H9 (cell line): ENCODE measurements at regions not wholly inside any gene's neighbourhood (a gene's known extent, or its start where the extent isn't known, plus 50 kb on each side); places are given as distances from the start of the nearest gene placed in this dataset.

Experiments used
- DNase-seq: peaks from one replicate; pipeline ENCODE4 v3.0.0-alpha.2; 2017
- H2AFZ ChIP-seq: one replicate; pipeline ENCODE4 v1.6.1; 2013; ENCODE audit warnings: mild to moderate bottlenecking, low read length, control low read depth, moderate library complexity
- H2AK5ac ChIP-seq: 2 replicates; pipeline ENCODE4 v1.6.1; 2013; ENCODE audit warnings: low read length, control low read depth, mixed read lengths; ENCODE audit not compliant: insufficient read length
- H2BK120ac ChIP-seq: one replicate; pipeline ENCODE4 v1.6.1; 2013; ENCODE audit warnings: low read depth, mild to moderate bottlenecking, low read length, control low read depth, inconsistent platforms; ENCODE audit not compliant: poor library complexity, severe bottlenecking
- H2BK12ac ChIP-seq: 2 replicates; pipeline ENCODE4 v1.6.1; 2013; ENCODE audit warnings: low read length, control low read depth, mixed read lengths, low read depth; ENCODE audit not compliant: insufficient read length
- H2BK15ac ChIP-seq: 2 replicates; pipeline ENCODE4 v1.6.1; 2013; ENCODE audit warnings: low read depth, low read length, control low read depth
- H2BK20ac ChIP-seq: one replicate; pipeline ENCODE4 v1.6.1; 2013; ENCODE audit warnings: low read depth, mild to moderate bottlenecking, low read length, control low read depth, inconsistent platforms; ENCODE audit not compliant: poor library complexity, severe bottlenecking
- H2BK5ac ChIP-seq: 2 replicates; pipeline ENCODE4 v1.6.1; 2013; ENCODE audit warnings: low read length, control low read depth, mixed read lengths; ENCODE audit not compliant: insufficient read length
- H3K14ac ChIP-seq: 2 replicates; pipeline ENCODE4 v1.6.1; 2013; ENCODE audit warnings: low read length, control low read depth; ENCODE audit not compliant: insufficient read depth
- H3K18ac ChIP-seq: 2 replicates; pipeline ENCODE4 v1.6.1; 2013; ENCODE audit warnings: low read depth, mild to moderate bottlenecking, mixed read lengths, low read length, control low read depth; ENCODE audit not compliant: insufficient read length
- H3K23ac ChIP-seq: 2 replicates; pipeline ENCODE4 v1.6.1; 2013; ENCODE audit warnings: low read length, control low read depth, mixed read lengths, low read depth; ENCODE audit not compliant: insufficient read length
- H3K23me2 ChIP-seq: 2 replicates; pipeline ENCODE4 v1.6.1; 2013; ENCODE audit warnings: low read depth, mild to moderate bottlenecking, mixed read lengths, low read length, control low read depth; ENCODE audit not compliant: insufficient read length, poor library complexity, severe bottlenecking
- H3K27ac ChIP-seq: 2 replicates; pipeline ENCODE4 v1.5.1; 2013; ENCODE audit warnings: low read length, control low read depth, mixed read lengths, low read depth; ENCODE audit not compliant: insufficient read length
- H3K27me3 ChIP-seq: 2 replicates; pipeline ENCODE4 v1.6.1; 2013; ENCODE audit warnings: low read length, control low read depth, inconsistent platforms; ENCODE audit not compliant: insufficient read depth
- H3K4ac ChIP-seq: 2 replicates; pipeline ENCODE4 v1.6.1; 2013; ENCODE audit warnings: low read depth, mild to moderate bottlenecking, control low read depth, inconsistent platforms, low read length, moderate library complexity
- H3K4me1 ChIP-seq: 2 replicates; pipeline ENCODE4 v1.6.1; 2013; ENCODE audit warnings: low read length, control low read depth, inconsistent platforms; ENCODE audit not compliant: insufficient read depth
- H3K4me2 ChIP-seq: 2 replicates; pipeline ENCODE4 v1.6.1; 2013; ENCODE audit warnings: low read length, control low read depth, mixed read lengths; ENCODE audit not compliant: insufficient read length, insufficient read depth
- H3K56ac ChIP-seq: 2 replicates; pipeline ENCODE4 v1.6.1; 2013; ENCODE audit warnings: low read depth, mild to moderate bottlenecking, mixed read lengths, low read length, control low read depth; ENCODE audit not compliant: insufficient read length
- H3K79me1 ChIP-seq: 2 replicates; pipeline ENCODE4 v1.6.1; 2013; ENCODE audit warnings: low read depth, mild to moderate bottlenecking, moderate library complexity, low read length, control low read depth, inconsistent platforms; ENCODE audit not compliant: insufficient read depth, poor library complexity, severe bottlenecking
- H3K79me2 ChIP-seq: 2 replicates; pipeline ENCODE4 v1.6.1; 2013; ENCODE audit warnings: low read length, control low read depth, inconsistent platforms; ENCODE audit not compliant: insufficient read depth
- H3K9ac ChIP-seq: 2 replicates; pipeline ENCODE4 v1.6.1; 2013; ENCODE audit warnings: low read length, control low read depth, mixed read lengths; ENCODE audit not compliant: insufficient read length; ENCODE audit errors: extremely low read depth
- H3K9me3 ChIP-seq: one replicate; pipeline ENCODE4 v1.6.1; 2013; ENCODE audit warnings: low read depth, low read length, inconsistent platforms; ENCODE audit not compliant: control insufficient read depth
- H3T11ph ChIP-seq: one replicate; pipeline ENCODE4 v1.6.1; 2013; ENCODE audit warnings: mild to moderate bottlenecking, low read length, control low read depth, inconsistent platforms
- H4K20me1 ChIP-seq: one replicate; pipeline ENCODE4 v1.6.1; 2013; ENCODE audit not compliant: control insufficient read depth, insufficient read length, insufficient read depth
- H4K5ac ChIP-seq: 2 replicates; pipeline ENCODE4 v1.6.1; 2013; ENCODE audit warnings: low read depth, mild to moderate bottlenecking, mixed read lengths, low read length, control low read depth; ENCODE audit not compliant: insufficient read length
- H4K8ac ChIP-seq: replicated peaks from 2 replicates; pipeline ENCODE4 v1.6.1; 2013; ENCODE audit warnings: low read length, control low read depth, mixed read lengths, low read depth; ENCODE audit not compliant: insufficient read length
- H4K91ac ChIP-seq: 2 replicates; pipeline ENCODE4 v1.6.1; 2013; ENCODE audit warnings: low read depth, mild to moderate bottlenecking, moderate library complexity, mixed read lengths, low read length, control low read depth; ENCODE audit not compliant: insufficient read length
- H3K27ac Mint-ChIP-seq, 3 experiments: 2 replicates in 2 of 3; 3 replicates in 1 of 3; pipeline ENCODE4 v1.8.0; 2020 to 2021; ENCODE audit warnings: mixed read lengths in 3 of 3, mild to moderate bottlenecking in 1 of 3, moderate library complexity in 1 of 3
- H3K27me3 Mint-ChIP-seq: 2 replicates; pipeline ENCODE4 v1.8.0; 2021; ENCODE audit warnings: low read depth, mild to moderate bottlenecking, moderate library complexity, mixed read lengths
- H3K36me3 Mint-ChIP-seq, 3 experiments: 2 replicates in 2 of 3; 3 replicates in 1 of 3; pipeline ENCODE4 v1.8.0; 2020 to 2021; ENCODE audit warnings: low read depth in 3 of 3, mixed read lengths in 3 of 3; ENCODE audit not compliant: insufficient read depth in 1 of 3
- H3K4me1 Mint-ChIP-seq, 2 experiments: 2 replicates each; pipeline ENCODE4 v1.8.0; 2020; ENCODE audit warnings: mixed read lengths in 2 of 2
- H3K4me3 Mint-ChIP-seq, 2 experiments: 2 replicates in 1 of 2; 3 replicates in 1 of 2; pipeline ENCODE4 v1.8.0; 2020 to 2021; ENCODE audit warnings: mild to moderate bottlenecking in 2 of 2, mixed read lengths in 2 of 2, moderate library complexity in 1 of 2
- H3K9me3 Mint-ChIP-seq, 2 experiments: 2 replicates in 1 of 2; 3 replicates in 1 of 2; pipeline ENCODE4 v1.8.0; 2020; ENCODE audit warnings: mild to moderate bottlenecking in 2 of 2, mixed read lengths in 2 of 2, moderate library complexity in 1 of 2
- WGBS: extraction: QIAGEN DNeasy Blood & Tissue Kit; methylation state at CpG from one replicate; pipeline ENCODE4 v1.1.7; 2013; ENCODE audit warnings: missing lambda C conversion rate, low lambda C conversion rate, mixed read lengths; ENCODE audit not compliant: insufficient read length; ENCODE audit errors: extremely low coverage; 5-methylcytosine and 5-hydroxymethylcytosine counted together
- TF ChIP-seq, protein P1 (sequence below): fragments of 200-600 bp; sonication (generic); conservative IDR thresholded peaks from 3 replicates; pipeline ENCODE4 v1.8.0; 2021; ENCODE audit warnings: antibody characterized with exemption, mild to moderate bottlenecking

DNA sequence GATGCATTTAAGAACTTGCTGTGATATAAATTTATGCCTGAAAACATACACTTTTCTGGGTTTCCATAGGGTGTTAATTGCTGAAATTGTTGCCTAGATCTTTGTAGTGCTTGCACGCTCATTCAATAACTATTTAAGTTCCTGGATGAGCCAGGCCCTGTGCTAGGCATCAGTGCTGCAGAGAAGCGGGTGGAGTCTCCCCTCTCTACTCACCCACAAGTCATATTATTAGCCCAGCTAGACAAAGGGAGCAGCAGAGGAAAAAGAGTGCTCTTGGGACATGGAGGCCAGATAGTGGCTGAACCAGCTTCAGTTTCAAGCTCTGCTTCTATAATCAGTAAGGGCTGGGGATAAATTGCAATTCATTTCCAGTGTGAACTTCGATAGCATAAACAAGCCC, 329.1 kb downstream of the TFAP2B start:
- H3K27me3 Mint-ChIP-seq, result peaks cover 27% of the 10 kb centered on the region
- H3K4me1 ChIP-seq, result no peaks in the 10 kb centered on the region
- H3K4me2 ChIP-seq, result no peak overlapping the region
- no peak overlapping the region for H2BK12ac ChIP-seq
- H4K91ac ChIP-seq, result no peak overlapping the region
- no peaks in the 10 kb centered on the region for H3K9me3 ChIP-seq
- no peak overlapping the region for H3K23ac ChIP-seq
- TF ChIP-seq, protein P1, sequence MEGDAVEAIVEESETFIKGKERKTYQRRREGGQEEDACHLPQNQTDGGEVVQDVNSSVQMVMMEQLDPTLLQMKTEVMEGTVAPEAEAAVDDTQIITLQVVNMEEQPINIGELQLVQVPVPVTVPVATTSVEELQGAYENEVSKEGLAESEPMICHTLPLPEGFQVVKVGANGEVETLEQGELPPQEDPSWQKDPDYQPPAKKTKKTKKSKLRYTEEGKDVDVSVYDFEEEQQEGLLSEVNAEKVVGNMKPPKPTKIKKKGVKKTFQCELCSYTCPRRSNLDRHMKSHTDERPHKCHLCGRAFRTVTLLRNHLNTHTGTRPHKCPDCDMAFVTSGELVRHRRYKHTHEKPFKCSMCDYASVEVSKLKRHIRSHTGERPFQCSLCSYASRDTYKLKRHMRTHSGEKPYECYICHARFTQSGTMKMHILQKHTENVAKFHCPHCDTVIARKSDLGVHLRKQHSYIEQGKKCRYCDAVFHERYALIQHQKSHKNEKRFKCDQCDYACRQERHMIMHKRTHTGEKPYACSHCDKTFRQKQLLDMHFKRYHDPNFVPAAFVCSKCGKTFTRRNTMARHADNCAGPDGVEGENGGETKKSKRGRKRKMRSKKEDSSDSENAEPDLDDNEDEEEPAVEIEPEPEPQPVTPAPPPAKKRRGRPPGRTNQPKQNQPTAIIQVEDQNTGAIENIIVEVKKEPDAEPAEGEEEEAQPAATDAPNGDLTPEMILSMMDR, result no peak
- H2BK20ac ChIP-seq, result no peak overlapping the region
- no peak overlapping the region for H2BK5ac ChIP-seq
- no peak overlapping the region for H3K27ac Mint-ChIP-seq
- H3K79me2 ChIP-seq, result no peaks in the 10 kb centered on the region
- no peaks in the 10 kb centered on the region for H3K27me3 ChIP-seq
- no peak overlapping the region for H3T11ph ChIP-seq
- WGBS, result no CpG with 5 or more reads among the region's 3 CpGs
- no peak overlapping the region for H4K8ac ChIP-seq
- H2AFZ ChIP-seq, result no peak overlapping the region
- H3K27ac ChIP-seq, result no peak overlapping the region
- H3K9ac ChIP-seq, result no peak overlapping the region
- no peaks in the 10 kb centered on the region for H3K79me1 ChIP-seq
- no peaks in the 10 kb centered on the region for H4K20me1 ChIP-seq
- no peak overlapping the region for H3K4me3 Mint-ChIP-seq
- H3K9me3 Mint-ChIP-seq, result peaks cover 4 to 6% of the 10 kb centered on the region in 2 experiments; a peak in 3 of 5 replicates
- H3K4ac ChIP-seq, result no peak overlapping the region
- no peak overlapping the region for H3K14ac ChIP-seq
- H3K23me2 ChIP-seq, result no peaks in the 10 kb centered on the region
- peaks cover 0 to 3% (median 0%) of the 10 kb centered on the region in 3 experiments; a peak in 1 of 7 replicates for H3K36me3 Mint-ChIP-seq
- H2AK5ac ChIP-seq, result no peak overlapping the region
- no peak for DNase-seq
- no peak overlapping the region for H3K56ac ChIP-seq
- no peak overlapping the region for H4K5ac ChIP-seq
- H2BK120ac ChIP-seq, result no peak overlapping the region
- H3K4me1 Mint-ChIP-seq, result peaks cover 0 to 3% of the 10 kb centered on the region in 2 experiments; a peak in 1 of 4 replicates
- H2BK15ac ChIP-seq, result no peak overlapping the region
- H3K18ac ChIP-seq, result no peak overlapping the region
